WTC11 (cell line): ENCODE measurements at regions not wholly inside any gene's neighbourhood (a gene's known extent, or its start where the extent isn't known, plus 50 kb on each side); places are given as distances from the start of the nearest gene placed in this dataset.

Experiments
- CREM ChIP-seq: sonication (generic); formaldehyde crosslinking; IDR thresholded peaks from 2 replicates; pipeline ENCODE4 v1.8.1; 2022; ENCODE audit warnings: mild to moderate bottlenecking, missing genetic modification reagents, moderate library complexity
- KAT7 ChIP-seq: sonication (generic); formaldehyde crosslinking; IDR thresholded peaks from 2 replicates; pipeline ENCODE4 v1.8.1; 2023; ENCODE audit warnings: missing genetic modification reagents, mild to moderate bottlenecking, borderline replicate concordance
- NR2C2 ChIP-seq: sonication (generic); formaldehyde crosslinking; IDR thresholded peaks from 2 replicates; pipeline ENCODE4 v1.8.0; 2022; ENCODE audit warnings: mild to moderate bottlenecking, missing genetic modification reagents
- NR3C1 ChIP-seq: sonication (generic); formaldehyde crosslinking; conservative IDR thresholded peaks from 2 replicates; pipeline ENCODE4 v1.8.1; 2023; ENCODE audit warnings: low read depth, mild to moderate bottlenecking, missing genetic modification reagents
- SP1 ChIP-seq: sonication (generic); formaldehyde crosslinking; conservative IDR thresholded peaks from 2 replicates; pipeline ENCODE4 v1.8.1; 2022; ENCODE audit warnings: missing genetic modification reagents
- TEAD1 ChIP-seq: sonication (generic); formaldehyde crosslinking; IDR thresholded peaks from 2 replicates; pipeline ENCODE4 v1.8.0; 2022; ENCODE audit warnings: mild to moderate bottlenecking, missing genetic modification reagents
- TF ChIP-seq, protein P1 (sequence below): fragments of 200-600 bp; IDR thresholded peaks from 2 replicates; pipeline ENCODE4 v1.8.0; 2022; ENCODE audit warnings: antibody characterized with exemption
- TF ChIP-seq, protein P2 (sequence below): sonication (generic); formaldehyde crosslinking; IDR thresholded peaks from 2 replicates; pipeline ENCODE4 v1.8.0; 2022; ENCODE audit warnings: mild to moderate bottlenecking, missing genetic modification reagents
- TF ChIP-seq, protein P3 (sequence below): sonication (generic); formaldehyde crosslinking; IDR thresholded peaks from 2 replicates; pipeline ENCODE4 v1.8.0; 2023; ENCODE audit warnings: missing genetic modification reagents
- TF ChIP-seq, protein P4 (sequence below): sonication (generic); formaldehyde crosslinking; IDR thresholded peaks from 2 replicates; pipeline ENCODE4 v1.8.0; 2022; ENCODE audit warnings: mild to moderate bottlenecking, missing genetic modification reagents
- TF ChIP-seq, protein P5 (sequence below): sonication (generic); formaldehyde crosslinking; IDR thresholded peaks from 2 replicates; pipeline ENCODE4 v1.8.1; 2023; ENCODE audit warnings: mild to moderate bottlenecking, missing genetic modification reagents
- TF ChIP-seq, protein P6 (sequence below): fragments of 250-450 bp; sonication (Bioruptor Pico); IDR thresholded peaks from 2 replicates; pipeline ENCODE4 v1.9.0; 2021; ENCODE audit warnings: moderate library complexity, mild to moderate bottlenecking, inconsistent platforms, borderline replicate concordance
- TF ChIP-seq, protein P7 (sequence below): sonication (generic); formaldehyde crosslinking; IDR thresholded peaks from 2 replicates; pipeline ENCODE4 v1.8.0; 2023; ENCODE audit warnings: mild to moderate bottlenecking, missing genetic modification reagents
- TF ChIP-seq, protein P8 (sequence below): sonication (generic); formaldehyde crosslinking; IDR thresholded peaks from 2 replicates; pipeline ENCODE4 v1.8.1; 2023; ENCODE audit warnings: mild to moderate bottlenecking, missing genetic modification reagents, moderate library complexity

DNA sequence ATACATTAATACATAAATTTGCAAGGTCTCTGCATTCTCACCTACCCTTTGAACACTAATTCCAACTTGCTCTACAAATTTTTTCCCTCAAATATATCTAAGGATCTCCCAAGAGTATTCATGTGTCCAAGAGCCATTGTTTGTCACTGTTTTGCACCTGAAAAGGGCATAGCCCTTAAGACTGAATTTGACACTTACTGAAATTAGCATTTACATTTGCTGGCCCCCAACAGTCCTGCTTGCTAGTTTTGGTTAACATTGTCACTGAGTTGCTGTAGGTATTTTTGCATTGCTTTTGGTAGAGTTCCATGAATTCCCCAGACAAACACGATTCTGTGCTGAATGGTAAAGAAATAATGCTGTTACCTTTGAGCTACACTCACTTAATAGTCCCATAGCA, 57.3 kb downstream of the KCNA4 start:
- TF ChIP-seq, protein P1, sequence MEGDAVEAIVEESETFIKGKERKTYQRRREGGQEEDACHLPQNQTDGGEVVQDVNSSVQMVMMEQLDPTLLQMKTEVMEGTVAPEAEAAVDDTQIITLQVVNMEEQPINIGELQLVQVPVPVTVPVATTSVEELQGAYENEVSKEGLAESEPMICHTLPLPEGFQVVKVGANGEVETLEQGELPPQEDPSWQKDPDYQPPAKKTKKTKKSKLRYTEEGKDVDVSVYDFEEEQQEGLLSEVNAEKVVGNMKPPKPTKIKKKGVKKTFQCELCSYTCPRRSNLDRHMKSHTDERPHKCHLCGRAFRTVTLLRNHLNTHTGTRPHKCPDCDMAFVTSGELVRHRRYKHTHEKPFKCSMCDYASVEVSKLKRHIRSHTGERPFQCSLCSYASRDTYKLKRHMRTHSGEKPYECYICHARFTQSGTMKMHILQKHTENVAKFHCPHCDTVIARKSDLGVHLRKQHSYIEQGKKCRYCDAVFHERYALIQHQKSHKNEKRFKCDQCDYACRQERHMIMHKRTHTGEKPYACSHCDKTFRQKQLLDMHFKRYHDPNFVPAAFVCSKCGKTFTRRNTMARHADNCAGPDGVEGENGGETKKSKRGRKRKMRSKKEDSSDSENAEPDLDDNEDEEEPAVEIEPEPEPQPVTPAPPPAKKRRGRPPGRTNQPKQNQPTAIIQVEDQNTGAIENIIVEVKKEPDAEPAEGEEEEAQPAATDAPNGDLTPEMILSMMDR = no peak
- TF ChIP-seq CREM (CRISPR knock-in tag) (no peak), TEAD1 (no peak), NR2C2 (CRISPR knock-in tag) (no peak), NR3C1 (CRISPR knock-in tag) (no peak), KAT7 (CRISPR knock-in tag) (no peak), SP1 (CRISPR knock-in tag) (no peak)
- TF ChIP-seq, protein P2, sequence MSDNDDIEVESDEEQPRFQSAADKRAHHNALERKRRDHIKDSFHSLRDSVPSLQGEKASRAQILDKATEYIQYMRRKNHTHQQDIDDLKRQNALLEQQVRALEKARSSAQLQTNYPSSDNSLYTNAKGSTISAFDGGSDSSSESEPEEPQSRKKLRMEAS = no peak
- TF ChIP-seq, protein P3, sequence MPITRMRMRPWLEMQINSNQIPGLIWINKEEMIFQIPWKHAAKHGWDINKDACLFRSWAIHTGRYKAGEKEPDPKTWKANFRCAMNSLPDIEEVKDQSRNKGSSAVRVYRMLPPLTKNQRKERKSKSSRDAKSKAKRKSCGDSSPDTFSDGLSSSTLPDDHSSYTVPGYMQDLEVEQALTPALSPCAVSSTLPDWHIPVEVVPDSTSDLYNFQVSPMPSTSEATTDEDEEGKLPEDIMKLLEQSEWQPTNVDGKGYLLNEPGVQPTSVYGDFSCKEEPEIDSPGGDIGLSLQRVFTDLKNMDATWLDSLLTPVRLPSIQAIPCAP (CRISPR knock-in tag) = no peak
- TF ChIP-seq, protein P4, sequence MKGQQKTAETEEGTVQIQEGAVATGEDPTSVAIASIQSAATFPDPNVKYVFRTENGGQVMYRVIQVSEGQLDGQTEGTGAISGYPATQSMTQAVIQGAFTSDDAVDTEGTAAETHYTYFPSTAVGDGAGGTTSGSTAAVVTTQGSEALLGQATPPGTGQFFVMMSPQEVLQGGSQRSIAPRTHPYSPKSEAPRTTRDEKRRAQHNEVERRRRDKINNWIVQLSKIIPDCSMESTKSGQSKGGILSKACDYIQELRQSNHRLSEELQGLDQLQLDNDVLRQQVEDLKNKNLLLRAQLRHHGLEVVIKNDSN (CRISPR knock-in tag) = no peak
- TF ChIP-seq, protein P5, sequence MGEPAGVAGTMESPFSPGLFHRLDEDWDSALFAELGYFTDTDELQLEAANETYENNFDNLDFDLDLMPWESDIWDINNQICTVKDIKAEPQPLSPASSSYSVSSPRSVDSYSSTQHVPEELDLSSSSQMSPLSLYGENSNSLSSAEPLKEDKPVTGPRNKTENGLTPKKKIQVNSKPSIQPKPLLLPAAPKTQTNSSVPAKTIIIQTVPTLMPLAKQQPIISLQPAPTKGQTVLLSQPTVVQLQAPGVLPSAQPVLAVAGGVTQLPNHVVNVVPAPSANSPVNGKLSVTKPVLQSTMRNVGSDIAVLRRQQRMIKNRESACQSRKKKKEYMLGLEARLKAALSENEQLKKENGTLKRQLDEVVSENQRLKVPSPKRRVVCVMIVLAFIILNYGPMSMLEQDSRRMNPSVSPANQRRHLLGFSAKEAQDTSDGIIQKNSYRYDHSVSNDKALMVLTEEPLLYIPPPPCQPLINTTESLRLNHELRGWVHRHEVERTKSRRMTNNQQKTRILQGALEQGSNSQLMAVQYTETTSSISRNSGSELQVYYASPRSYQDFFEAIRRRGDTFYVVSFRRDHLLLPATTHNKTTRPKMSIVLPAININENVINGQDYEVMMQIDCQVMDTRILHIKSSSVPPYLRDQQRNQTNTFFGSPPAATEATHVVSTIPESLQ (CRISPR knock-in tag) = no peak
- TF ChIP-seq, protein P6, sequence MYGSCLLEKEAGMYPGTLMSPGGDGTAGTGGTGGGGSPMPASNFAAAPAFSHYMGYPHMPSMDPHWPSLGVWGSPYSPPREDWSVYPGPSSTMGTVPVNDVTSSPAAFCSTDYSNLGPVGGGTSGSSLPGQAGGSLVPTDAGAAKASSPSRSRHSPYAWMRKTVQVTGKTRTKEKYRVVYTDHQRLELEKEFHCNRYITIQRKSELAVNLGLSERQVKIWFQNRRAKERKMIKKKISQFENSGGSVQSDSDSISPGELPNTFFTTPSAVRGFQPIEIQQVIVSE (CRISPR knock-in tag) = no peak
- TF ChIP-seq, protein P7, sequence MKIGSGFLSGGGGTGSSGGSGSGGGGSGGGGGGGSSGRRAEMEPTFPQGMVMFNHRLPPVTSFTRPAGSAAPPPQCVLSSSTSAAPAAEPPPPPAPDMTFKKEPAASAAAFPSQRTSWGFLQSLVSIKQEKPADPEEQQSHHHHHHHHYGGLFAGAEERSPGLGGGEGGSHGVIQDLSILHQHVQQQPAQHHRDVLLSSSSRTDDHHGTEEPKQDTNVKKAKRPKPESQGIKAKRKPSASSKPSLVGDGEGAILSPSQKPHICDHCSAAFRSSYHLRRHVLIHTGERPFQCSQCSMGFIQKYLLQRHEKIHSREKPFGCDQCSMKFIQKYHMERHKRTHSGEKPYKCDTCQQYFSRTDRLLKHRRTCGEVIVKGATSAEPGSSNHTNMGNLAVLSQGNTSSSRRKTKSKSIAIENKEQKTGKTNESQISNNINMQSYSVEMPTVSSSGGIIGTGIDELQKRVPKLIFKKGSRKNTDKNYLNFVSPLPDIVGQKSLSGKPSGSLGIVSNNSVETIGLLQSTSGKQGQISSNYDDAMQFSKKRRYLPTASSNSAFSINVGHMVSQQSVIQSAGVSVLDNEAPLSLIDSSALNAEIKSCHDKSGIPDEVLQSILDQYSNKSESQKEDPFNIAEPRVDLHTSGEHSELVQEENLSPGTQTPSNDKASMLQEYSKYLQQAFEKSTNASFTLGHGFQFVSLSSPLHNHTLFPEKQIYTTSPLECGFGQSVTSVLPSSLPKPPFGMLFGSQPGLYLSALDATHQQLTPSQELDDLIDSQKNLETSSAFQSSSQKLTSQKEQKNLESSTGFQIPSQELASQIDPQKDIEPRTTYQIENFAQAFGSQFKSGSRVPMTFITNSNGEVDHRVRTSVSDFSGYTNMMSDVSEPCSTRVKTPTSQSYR (CRISPR knock-in tag) = no peak
- TF ChIP-seq, protein P8, sequence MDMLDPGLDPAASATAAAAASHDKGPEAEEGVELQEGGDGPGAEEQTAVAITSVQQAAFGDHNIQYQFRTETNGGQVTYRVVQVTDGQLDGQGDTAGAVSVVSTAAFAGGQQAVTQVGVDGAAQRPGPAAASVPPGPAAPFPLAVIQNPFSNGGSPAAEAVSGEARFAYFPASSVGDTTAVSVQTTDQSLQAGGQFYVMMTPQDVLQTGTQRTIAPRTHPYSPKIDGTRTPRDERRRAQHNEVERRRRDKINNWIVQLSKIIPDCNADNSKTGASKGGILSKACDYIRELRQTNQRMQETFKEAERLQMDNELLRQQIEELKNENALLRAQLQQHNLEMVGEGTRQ (CRISPR knock-in tag) = no peak
